Trophoblast cell (in vitro differentiated cells and primary cell): ENCODE measurements at regions not wholly inside any gene's neighbourhood (a gene's known extent, or its start where the extent isn't known, plus 50 kb on each side); places are given as distances from the start of the nearest gene placed in this dataset.
"Not testable (repeated sequence)": the region's sequence is repeated elsewhere in the genome, so short reads cannot be mapped to it uniquely, and the experiment has no call there.

Source experiments
- DNase-seq, 2 donors: peaks; one replicate each; pipeline ENCODE4 v3.0.0-alpha.2; 2016
- H2AFZ ChIP-seq: 2 replicates; pipeline ENCODE4 v1.6.1; 2013; ENCODE audit warnings: low read length, moderate library complexity, mild to moderate bottlenecking; ENCODE audit not compliant: insufficient read depth, poor library complexity
- H2AK5ac ChIP-seq: 2 replicates; pipeline ENCODE4 v1.6.1; 2013; ENCODE audit warnings: mild to moderate bottlenecking, low read length
- H2BK120ac ChIP-seq: 2 replicates; pipeline ENCODE4 v1.6.1; 2013; ENCODE audit warnings: low read length, mild to moderate bottlenecking, moderate library complexity; ENCODE audit not compliant: insufficient read depth, poor library complexity
- H2BK12ac ChIP-seq: 2 replicates; pipeline ENCODE4 v1.6.1; 2013; ENCODE audit warnings: mild to moderate bottlenecking, low read length, moderate library complexity
- H2BK5ac ChIP-seq: 2 replicates; pipeline ENCODE4 v1.6.1; 2013; ENCODE audit warnings: low read length, low read depth, moderate library complexity, mild to moderate bottlenecking; ENCODE audit not compliant: poor library complexity
- H3K14ac ChIP-seq: 2 replicates; pipeline ENCODE4 v1.6.1; 2013; ENCODE audit warnings: mild to moderate bottlenecking, low read length
- H3K18ac ChIP-seq: 2 replicates; pipeline ENCODE4 v1.6.1; 2013; ENCODE audit warnings: mild to moderate bottlenecking, low read length
- H3K23ac ChIP-seq: 2 replicates; pipeline ENCODE4 v1.6.1; 2013; ENCODE audit warnings: low read length
- H3K27ac ChIP-seq: 2 replicates; pipeline ENCODE4 v1.5.1; 2013; ENCODE audit warnings: low read depth, mild to moderate bottlenecking, inconsistent platforms, low read length, moderate library complexity
- H3K27me3 ChIP-seq: 2 replicates; pipeline ENCODE4 v1.6.1; 2013; ENCODE audit warnings: inconsistent platforms, mild to moderate bottlenecking, low read length, moderate library complexity; ENCODE audit not compliant: insufficient read depth
- H3K36me3 ChIP-seq, 2 experiments: 1 replicate in 1 of 2; 2 replicates in 1 of 2; pipeline ENCODE4 v1.6.1; 2013; ENCODE audit warnings: low read length in 2 of 2, mild to moderate bottlenecking in 2 of 2, moderate library complexity in 1 of 2; ENCODE audit not compliant: insufficient read depth in 2 of 2, control insufficient read depth in 1 of 2
- H3K4ac ChIP-seq: 2 replicates; pipeline ENCODE4 v1.6.1; 2013; ENCODE audit warnings: low read depth, mild to moderate bottlenecking, low read length, moderate library complexity
- H3K4me1 ChIP-seq, 2 experiments: 1 replicate in 1 of 2; 2 replicates in 1 of 2; pipeline ENCODE4 v1.6.1; 2013; ENCODE audit warnings: low read length in 2 of 2, mild to moderate bottlenecking in 2 of 2, moderate library complexity in 1 of 2; ENCODE audit not compliant: insufficient read depth in 2 of 2, control insufficient read depth in 1 of 2
- H3K4me2 ChIP-seq: 2 replicates; pipeline ENCODE4 v1.6.1; 2013; ENCODE audit warnings: inconsistent platforms, mild to moderate bottlenecking, low read length, moderate library complexity
- H3K4me3 ChIP-seq: 2 replicates; pipeline ENCODE4 v1.5.1; 2013; ENCODE audit warnings: mild to moderate bottlenecking, low read depth, low read length, inconsistent platforms
- H3K79me1 ChIP-seq: one replicate; pipeline ENCODE4 v1.6.1; 2013; ENCODE audit warnings: low read length
- H3K79me2 ChIP-seq: 2 replicates; pipeline ENCODE4 v1.6.1; 2013; ENCODE audit warnings: low read length, mild to moderate bottlenecking; ENCODE audit not compliant: control insufficient read depth, insufficient read depth, poor library complexity
- H3K9ac ChIP-seq: 2 replicates; pipeline ENCODE4 v1.6.1; 2013; ENCODE audit warnings: mild to moderate bottlenecking, low read length
- H3K9me3 ChIP-seq: 2 replicates; pipeline ENCODE4 v1.6.1; 2013; ENCODE audit warnings: low read depth, mild to moderate bottlenecking, control low read depth, inconsistent platforms, low read length; ENCODE audit not compliant: insufficient read depth
- H4K12ac ChIP-seq: 2 replicates; pipeline ENCODE4 v1.6.1; 2013; ENCODE audit warnings: low read depth, mild to moderate bottlenecking, low read length, moderate library complexity
- H4K8ac ChIP-seq: 2 replicates; pipeline ENCODE4 v1.6.1; 2013; ENCODE audit warnings: low read depth, mild to moderate bottlenecking, low read length, moderate library complexity
- H4K91ac ChIP-seq: one replicate; pipeline ENCODE4 v1.6.1; 2013; ENCODE audit warnings: low read depth, mild to moderate bottlenecking, low read length, moderate library complexity
- WGBS: extraction: QIAGEN DNeasy Blood & Tissue Kit; methylation state at CpG from one replicate; pipeline ENCODE4 v1.1.7; 2013; ENCODE audit warnings: missing lambda C conversion rate; ENCODE audit not compliant: insufficient read length, insufficient coverage; ENCODE audit errors: extremely low coverage; 5-methylcytosine and 5-hydroxymethylcytosine counted together

DNA sequence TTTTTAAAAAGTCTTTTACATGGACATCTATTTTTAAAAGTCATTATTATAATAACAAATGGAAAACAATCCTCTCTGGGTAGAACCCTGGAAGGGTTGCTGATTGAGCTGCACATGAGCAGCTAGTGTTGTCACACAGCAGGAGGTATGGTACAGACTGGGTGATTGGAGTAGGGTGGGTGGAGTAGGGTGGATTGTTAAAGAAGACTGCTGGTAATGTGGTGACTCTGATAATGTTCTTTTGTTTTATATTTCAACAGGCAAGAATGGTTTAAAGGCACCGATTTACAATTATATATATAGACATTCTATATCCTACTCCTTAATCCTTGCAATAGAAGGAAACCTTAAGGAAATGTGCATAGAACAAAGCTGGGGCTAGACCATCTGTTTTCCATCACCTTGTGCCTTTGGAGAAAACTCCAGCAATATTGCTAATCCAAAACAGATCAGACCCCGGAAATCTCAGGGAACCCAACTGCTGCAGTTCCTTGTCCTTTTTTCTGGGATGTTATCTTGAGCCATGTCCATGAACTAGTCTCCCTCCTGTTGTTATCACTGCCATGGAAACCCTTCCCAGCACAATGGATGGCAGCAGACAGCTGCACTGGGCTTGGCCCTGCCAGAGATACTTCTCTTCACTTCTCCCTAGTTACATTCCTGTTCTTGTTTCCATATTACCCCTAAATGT, 129.7 kb downstream of the YIPF5 start:
- Histone ChIP-seq H2BK12ac (no peak overlapping the region), H3K4ac (no peak overlapping the region), H4K8ac (no peak overlapping the region), H3K4me1 (no peaks in the 10 kb centered on the region), H3K36me3 (no peaks in the 10 kb centered on the region), H3K9me3 (no peaks in the 10 kb centered on the region), H2AK5ac (no peak overlapping the region), H3K79me2 (no peaks in the 10 kb centered on the region), H3K4me2 (no peak overlapping the region), H3K18ac (no peak overlapping the region), H3K27me3 (no peaks in the 10 kb centered on the region), H4K12ac (no peak overlapping the region), H3K4me3 (no peak overlapping the region), H3K14ac (no peak overlapping the region), H2AFZ (no peak overlapping the region), H2BK5ac (no peak overlapping the region), H3K9ac (no peak overlapping the region), H3K79me1 (no peaks in the 10 kb centered on the region), H3K27ac (no peak overlapping the region), H4K91ac (no peak overlapping the region), H3K23ac (no peak overlapping the region), H2BK120ac (no peak overlapping the region)
- WGBS, result no CpG with 5 or more reads among the region's 2 CpGs
- no peak for DNase-seq

DNA sequence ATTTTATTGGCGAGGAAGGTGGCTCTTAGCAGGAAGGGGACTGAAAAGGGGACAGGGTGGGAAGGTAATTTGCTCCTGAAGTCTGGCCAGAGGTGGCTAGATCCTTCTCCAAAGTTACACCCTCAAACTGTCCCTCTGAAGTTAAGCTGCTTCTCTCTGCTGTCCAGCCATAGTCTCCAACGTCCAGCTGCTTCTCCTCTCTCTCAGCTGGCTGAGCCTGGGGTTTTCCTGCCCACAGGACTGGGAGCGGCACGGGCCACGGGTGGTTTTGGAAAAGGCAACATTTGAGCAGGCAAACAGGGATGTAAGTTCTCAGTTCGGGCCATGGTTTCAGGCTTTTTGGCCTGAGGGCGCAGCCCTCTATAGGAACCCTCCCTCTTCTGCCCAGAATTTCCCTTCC, 128.3 kb downstream of the YIPF5 start:
- H2AK5ac ChIP-seq, result no peak overlapping the region
- DNase-seq, result no peak
- H3K14ac ChIP-seq, result no peak overlapping the region
- no peak overlapping the region for H3K4me3 ChIP-seq
- H3K79me1 ChIP-seq, result no peaks in the 10 kb centered on the region
- H3K4me1 ChIP-seq, result no peaks in the 10 kb centered on the region
- no peak overlapping the region for H3K18ac ChIP-seq
- no peak overlapping the region for H2AFZ ChIP-seq
- H3K4me2 ChIP-seq, result no peak overlapping the region
- no peaks in the 10 kb centered on the region for H3K79me2 ChIP-seq
- no peak overlapping the region for H3K4ac ChIP-seq
- no peak overlapping the region for H3K27ac ChIP-seq
- no peak overlapping the region for H2BK12ac ChIP-seq
- no peak overlapping the region for H4K12ac ChIP-seq
- H3K27me3 ChIP-seq, result no peaks in the 10 kb centered on the region
- no peak overlapping the region for H4K91ac ChIP-seq
- H2BK5ac ChIP-seq, result no peak overlapping the region
- H3K36me3 ChIP-seq, result no peaks in the 10 kb centered on the region
- WGBS, result no CpG with 5 or more reads among the region's 7 CpGs
- no peak overlapping the region for H3K23ac ChIP-seq
- no peak overlapping the region for H3K9ac ChIP-seq
- H4K8ac ChIP-seq, result no peak overlapping the region
- H3K9me3 ChIP-seq, result no peaks in the 10 kb centered on the region
- H2BK120ac ChIP-seq, result no peak overlapping the region

DNA sequence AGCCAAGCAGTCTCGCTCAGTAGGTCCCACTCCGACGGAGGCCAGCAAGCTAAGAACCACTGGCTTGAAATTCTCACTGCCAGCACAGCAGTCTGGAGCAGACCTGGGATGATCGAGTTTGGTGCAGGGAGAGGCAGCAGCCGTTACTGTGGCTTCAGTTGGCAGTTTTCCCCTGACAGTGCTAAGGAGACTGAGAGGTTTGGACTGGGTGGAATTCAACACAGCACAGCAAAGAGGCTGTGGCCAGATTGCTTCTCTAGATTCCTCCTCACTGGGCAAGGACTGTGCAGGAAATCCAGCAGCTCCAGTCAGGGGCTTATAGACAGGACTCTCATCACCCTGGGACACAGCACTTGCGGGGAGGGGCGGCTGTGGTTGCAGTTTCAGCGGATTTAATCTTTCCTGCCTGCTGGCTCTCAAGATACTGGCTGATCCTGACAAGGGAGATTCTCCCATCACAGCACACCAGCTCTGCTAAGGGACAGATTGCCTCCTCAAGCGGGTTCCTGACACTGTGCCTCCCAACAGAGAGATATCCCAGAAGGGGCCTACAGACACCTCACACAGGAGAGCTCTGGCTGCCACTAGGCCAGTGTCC, 122.1 kb downstream of the YIPF5 start:
- no peak overlapping the region for H3K23ac ChIP-seq
- H3K18ac ChIP-seq, result no peak overlapping the region
- no peak for DNase-seq
- H4K12ac ChIP-seq, result no peak overlapping the region
- H3K27me3 ChIP-seq, result no peaks in the 10 kb centered on the region
- no peak overlapping the region for H2BK120ac ChIP-seq
- no peak overlapping the region for H4K91ac ChIP-seq
- H2AFZ ChIP-seq, result no peak overlapping the region
- no peak overlapping the region for H3K14ac ChIP-seq
- no CpG with 5 or more reads among the region's 9 CpGs for WGBS
- H3K27ac ChIP-seq, result no peak overlapping the region
- H4K8ac ChIP-seq, result no peak overlapping the region
- no peaks in the 10 kb centered on the region for H3K36me3 ChIP-seq
- no peaks in the 10 kb centered on the region for H3K79me1 ChIP-seq
- no peak overlapping the region for H2BK5ac ChIP-seq
- H2BK12ac ChIP-seq, result no peak overlapping the region
- no peak overlapping the region for H3K4me3 ChIP-seq
- H2AK5ac ChIP-seq, result no peak overlapping the region
- H3K79me2 ChIP-seq, result no peaks in the 10 kb centered on the region
- H3K9ac ChIP-seq, result no peak overlapping the region
- H3K4me1 ChIP-seq, result no peaks in the 10 kb centered on the region
- H3K4me2 ChIP-seq, result no peak overlapping the region
- H3K4ac ChIP-seq, result no peak overlapping the region
- no peaks in the 10 kb centered on the region for H3K9me3 ChIP-seq

DNA sequence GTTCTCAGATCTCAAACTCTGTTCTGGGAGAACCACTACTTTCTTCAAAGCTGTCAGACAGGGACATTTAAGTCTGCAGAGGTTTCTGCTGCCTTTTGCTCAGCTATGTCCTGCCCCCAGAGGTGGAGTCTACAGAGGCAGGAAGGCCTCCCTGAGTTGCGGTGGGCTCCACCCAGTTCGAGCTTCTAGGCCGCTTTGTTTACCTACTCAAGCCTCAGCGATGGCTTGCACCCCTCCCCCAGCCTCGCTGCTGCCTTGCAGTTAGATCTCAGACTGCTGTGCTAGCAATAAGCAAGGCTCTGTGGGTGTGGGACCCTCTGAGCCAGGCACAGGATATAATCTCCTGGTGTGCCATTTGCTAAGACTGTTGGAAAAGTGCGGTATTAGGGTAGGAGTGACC, 115.1 kb downstream of the YIPF5 start:
- not testable (repeated sequence) for H3K79me1 ChIP-seq, H3K4ac ChIP-seq, H4K91ac ChIP-seq, H2BK120ac ChIP-seq, H3K27me3 ChIP-seq, H3K18ac ChIP-seq, H3K9ac ChIP-seq, DNase-seq, H3K4me3 ChIP-seq, H3K79me2 ChIP-seq, H3K9me3 ChIP-seq, H4K12ac ChIP-seq, H3K23ac ChIP-seq, H3K4me1 ChIP-seq, H2AFZ ChIP-seq, H3K36me3 ChIP-seq, H2BK5ac ChIP-seq, H3K27ac ChIP-seq, H3K14ac ChIP-seq, H3K4me2 ChIP-seq, H2BK12ac ChIP-seq, H4K8ac ChIP-seq, H2AK5ac ChIP-seq
- WGBS, result no CpG with 5 or more reads among the region's 6 CpGs
